Choroid plexus epithelial cell (primary cell): ENCODE measurements at regions not wholly inside any gene's neighbourhood (a gene's known extent, or its start where the extent isn't known, plus 50 kb on each side); places are given as distances from the start of the nearest gene placed in this dataset.

Experiments
- DNase-seq: peaks from one replicate; pipeline ENCODE4 v3.0.0-alpha.2; 2010; ENCODE audit warnings: low read depth
- H3K4me3 ChIP-seq: 2 replicates; pipeline ENCODE4 v1.5.1; 2011; ENCODE audit warnings: low read depth, mild to moderate bottlenecking, control low read depth, low read length, moderate library complexity
- TF ChIP-seq, protein P1 (sequence below): conservative IDR thresholded peaks from 2 replicates; pipeline ENCODE4 v1.5.1; 2011; ENCODE audit warnings: low read depth, mild to moderate bottlenecking, control low read depth, inconsistent platforms, low read length, moderate library complexity

DNA sequence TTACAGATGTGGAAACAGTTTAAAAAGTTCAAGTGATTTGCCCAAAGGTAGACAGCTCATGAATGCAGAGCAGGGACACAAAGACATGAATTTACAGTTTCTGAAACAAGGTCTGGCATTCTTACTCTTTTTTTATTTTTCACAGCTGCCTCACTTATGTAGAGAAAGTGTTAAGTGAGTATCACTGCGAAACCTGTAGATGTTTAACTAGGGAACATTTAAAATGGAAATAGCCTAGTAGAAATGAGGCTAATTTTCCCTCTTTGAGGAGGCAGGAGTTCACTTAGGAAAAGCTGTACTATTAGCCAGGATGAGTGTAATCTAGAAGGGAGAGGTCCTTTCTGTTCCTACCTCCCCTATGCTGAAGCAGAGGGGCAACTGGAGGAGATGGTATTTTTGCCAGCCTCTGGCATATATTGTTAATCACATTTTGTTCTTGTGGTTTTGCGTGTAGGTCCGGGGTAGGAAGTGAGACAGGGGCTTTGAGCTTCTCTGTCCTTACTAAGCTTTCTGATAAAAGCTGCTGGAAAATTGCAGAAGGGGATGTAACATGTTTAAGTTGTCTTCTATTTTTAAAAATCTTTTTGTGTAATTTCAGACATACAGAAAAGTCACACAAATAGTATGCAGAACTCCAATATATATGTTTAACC lies 492.8 kb upstream of the NR3C2 start:
- H3K4me3 ChIP-seq: no peak overlapping the region
- DNase-seq: no peak
- TF ChIP-seq, protein P1, sequence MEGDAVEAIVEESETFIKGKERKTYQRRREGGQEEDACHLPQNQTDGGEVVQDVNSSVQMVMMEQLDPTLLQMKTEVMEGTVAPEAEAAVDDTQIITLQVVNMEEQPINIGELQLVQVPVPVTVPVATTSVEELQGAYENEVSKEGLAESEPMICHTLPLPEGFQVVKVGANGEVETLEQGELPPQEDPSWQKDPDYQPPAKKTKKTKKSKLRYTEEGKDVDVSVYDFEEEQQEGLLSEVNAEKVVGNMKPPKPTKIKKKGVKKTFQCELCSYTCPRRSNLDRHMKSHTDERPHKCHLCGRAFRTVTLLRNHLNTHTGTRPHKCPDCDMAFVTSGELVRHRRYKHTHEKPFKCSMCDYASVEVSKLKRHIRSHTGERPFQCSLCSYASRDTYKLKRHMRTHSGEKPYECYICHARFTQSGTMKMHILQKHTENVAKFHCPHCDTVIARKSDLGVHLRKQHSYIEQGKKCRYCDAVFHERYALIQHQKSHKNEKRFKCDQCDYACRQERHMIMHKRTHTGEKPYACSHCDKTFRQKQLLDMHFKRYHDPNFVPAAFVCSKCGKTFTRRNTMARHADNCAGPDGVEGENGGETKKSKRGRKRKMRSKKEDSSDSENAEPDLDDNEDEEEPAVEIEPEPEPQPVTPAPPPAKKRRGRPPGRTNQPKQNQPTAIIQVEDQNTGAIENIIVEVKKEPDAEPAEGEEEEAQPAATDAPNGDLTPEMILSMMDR: no peak

DNA sequence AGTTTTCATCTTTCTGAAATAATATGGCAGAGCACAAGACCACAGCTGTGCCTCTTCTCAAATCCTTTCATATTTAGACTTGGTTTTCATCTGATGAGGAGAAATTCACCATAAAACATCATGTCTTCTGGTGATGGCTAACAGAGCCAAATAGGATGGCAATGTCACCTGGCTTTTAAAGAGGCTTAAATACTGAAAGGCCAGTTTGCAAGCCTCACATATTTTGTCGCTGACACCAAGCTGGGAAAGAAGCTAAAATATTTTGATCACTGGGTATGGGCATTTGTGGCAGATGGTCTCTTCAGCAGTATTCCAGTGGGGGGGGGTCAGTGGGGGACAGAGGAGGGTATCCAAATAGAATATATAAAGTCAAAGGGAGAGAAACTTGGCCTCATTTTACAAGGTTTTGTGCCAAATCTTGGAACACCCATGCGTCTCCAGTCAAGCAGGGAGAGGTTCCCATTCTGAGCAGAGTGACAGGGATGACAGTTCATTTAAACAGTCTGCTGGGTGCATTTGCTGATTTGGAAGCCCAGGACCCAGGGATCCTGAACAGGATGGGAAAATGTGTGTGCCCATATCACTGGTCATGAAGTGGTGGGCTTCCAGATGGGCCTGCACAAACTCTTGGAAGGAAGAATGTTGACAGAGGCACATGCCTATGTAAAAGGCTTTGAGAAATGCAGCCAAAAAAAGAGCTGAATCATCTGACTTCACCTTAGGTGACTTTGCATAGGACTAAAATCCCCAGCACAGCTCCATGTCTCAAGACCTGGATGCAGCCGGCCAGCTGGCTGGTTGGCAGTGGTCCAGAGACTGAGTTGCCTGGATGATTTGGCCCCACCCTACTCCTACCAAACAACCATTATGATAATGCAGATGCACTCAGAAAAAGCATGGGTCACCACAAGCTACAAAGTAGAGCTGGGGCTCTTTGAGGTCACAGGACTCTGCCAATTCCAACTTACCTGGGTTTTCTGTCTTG lies 484.4 kb upstream of the NR3C2 start:
- TF ChIP-seq, protein P1: no peak
- H3K4me3 ChIP-seq: no peak overlapping the region
- peak; percentile 31 for DNase-seq

GRCh38 chr4:148923881-148924280 lies 481.7 kb upstream of the NR3C2 start:
- DNase-seq: no peak
- TF ChIP-seq, protein P1: no peak
- H3K4me3 ChIP-seq: no peak overlapping the region

DNA sequence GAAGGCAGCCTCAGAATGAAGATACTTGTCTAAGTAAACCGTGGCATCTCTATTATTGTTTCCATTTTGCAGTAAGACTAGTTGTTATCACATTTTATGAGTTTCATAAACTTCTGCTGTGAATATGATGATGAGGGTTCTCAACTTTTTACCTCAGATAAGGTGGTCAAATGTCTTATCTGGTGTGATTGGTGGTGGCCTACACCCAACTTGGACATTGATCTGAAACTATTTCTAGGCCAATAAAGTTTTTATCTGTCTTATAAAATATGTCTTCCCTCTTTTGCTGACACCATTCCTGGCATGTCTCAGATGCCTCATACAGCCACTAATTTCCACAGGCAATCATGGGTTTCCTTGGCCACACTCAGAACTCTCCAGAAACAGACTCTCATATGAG lies 480.3 kb upstream of the NR3C2 start:
- DNase-seq: no peak
- TF ChIP-seq, protein P1: no peak
- H3K4me3 ChIP-seq: no peak overlapping the region

- no peak for DNase-seq
- H3K4me3 ChIP-seq: no peak overlapping the region
- TF ChIP-seq, protein P1: no peak
Measured at GRCh38 chr4:148914734-148915133, 472.5 kb upstream of the NR3C2 start.

DNA sequence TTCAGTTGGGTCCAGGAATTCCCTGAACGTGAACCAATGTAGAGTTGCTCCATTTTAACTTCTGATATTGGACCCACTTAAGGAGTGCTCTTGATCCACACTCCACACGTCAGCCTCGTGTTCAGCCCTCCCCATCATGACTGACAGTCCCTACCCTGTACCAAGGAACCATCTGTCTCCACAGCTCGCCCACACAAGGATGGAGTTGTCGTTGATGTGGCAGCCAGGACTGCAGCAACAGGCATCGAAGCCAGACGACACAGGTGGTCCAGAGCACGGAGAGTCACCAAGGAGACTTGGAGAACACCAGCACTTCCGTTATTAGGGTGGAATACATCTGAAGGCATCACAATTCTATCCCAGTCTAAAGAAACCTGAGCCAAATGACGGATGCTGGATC lies 472.1 kb upstream of the NR3C2 start:
- no peak overlapping the region for H3K4me3 ChIP-seq
- TF ChIP-seq, protein P1: no peak
- no peak for DNase-seq
